Activated CD4-positive, CD25-positive, alpha-beta regulatory T cell treated with anti-CD3 and anti-CD28 coated beads, Interleukin-2, amount 50 U/mL, for 24 hours (primary cell): ENCODE measurements at regions not wholly inside any gene's neighbourhood (a gene's known extent, or its start where the extent isn't known, plus 50 kb on each side); places are given as distances from the start of the nearest gene placed in this dataset.
"Not testable (repeated sequence)": the region's sequence is repeated elsewhere in the genome, so short reads cannot be mapped to it uniquely, and the experiment has no call there.

ENCODE experiments used
- ATAC-seq, 2 donors: fragments of 150-1000 bp; cut with Tn5 transposase; one replicate each; pipeline ENCODE4 v1.10.0; 2021; ENCODE audit warnings: mild to moderate bottlenecking in 1 of 2, moderate library complexity in 1 of 2

DNA sequence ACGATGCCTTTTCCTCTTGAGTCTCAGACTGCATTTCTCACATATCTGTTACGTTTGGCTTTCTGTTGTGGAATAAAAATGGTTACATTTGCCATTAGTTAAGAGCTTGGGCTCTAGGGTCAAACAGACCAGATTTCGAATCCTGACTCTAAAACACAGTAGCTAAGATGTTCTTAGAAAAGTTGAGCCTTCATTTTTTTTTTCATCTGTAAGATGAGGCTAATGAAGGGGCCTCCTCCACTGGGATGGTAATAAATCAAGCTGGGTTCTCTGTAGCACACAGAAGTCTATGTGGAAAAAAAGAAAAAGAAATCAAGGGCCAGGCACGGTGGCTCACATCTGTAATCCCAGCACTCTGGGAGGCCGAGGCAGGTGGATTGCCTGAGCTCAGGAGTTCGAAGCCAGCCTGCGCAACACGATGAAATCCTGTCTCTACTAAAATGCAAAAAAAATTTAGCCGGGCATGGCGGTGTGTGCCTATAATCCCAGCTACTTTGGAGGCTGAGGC lies 49.9 kb upstream of the CAPRIN1 start:
- ATAC-seq: no peak

DNA sequence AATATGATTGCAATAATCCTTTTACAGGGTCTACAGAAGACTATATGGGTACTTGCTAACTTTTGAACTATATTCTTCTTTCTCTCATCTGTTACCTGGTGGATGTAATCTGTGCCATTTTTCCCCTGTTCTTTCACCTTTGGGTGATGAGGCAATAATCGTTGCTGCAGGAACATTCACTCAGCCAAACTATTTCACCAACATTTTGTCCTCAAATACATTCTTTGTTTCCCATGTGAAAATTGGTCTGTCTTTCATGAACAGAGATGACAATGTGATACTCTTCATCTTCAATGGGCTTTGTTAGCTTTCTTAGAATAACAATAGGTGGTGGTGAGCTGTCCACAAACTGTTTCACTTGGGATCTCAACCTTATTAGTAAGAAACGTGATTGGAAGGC lies 52.1 kb upstream of the CAPRIN1 start:
- ATAC-seq: no peak

DNA sequence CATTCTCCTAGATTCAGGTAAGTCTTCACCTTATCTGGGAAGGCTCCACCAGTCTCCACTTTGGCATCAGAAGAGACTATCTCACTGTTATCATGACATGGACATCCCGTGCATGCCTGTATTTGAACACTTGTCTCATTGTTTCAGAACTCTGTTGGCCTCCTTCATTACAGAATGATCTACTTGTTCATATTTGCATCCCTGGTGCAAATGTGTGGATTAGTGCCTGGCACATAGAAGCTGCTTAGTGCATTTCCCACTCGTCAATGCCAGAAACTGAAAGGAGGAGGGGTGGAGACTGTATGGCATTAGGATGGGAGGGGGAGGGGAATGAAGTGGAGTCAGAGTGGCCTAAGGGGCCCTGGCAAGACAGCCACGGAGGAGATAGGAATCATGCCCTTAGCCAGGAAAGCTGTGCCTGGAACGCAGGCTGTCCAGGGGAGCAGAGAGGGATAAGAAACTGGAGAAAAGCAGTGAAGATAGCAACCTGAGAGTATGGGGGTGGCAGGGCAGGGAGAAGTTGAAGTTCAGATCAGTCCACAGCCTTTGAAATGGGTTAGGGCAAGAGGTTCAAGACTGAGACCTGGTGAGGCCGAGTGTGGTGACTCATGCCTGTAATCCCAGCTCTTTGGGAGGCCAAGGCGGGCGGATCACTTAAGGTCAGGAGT lies 53.8 kb upstream of the CAPRIN1 start:
- no peak for ATAC-seq

DNA sequence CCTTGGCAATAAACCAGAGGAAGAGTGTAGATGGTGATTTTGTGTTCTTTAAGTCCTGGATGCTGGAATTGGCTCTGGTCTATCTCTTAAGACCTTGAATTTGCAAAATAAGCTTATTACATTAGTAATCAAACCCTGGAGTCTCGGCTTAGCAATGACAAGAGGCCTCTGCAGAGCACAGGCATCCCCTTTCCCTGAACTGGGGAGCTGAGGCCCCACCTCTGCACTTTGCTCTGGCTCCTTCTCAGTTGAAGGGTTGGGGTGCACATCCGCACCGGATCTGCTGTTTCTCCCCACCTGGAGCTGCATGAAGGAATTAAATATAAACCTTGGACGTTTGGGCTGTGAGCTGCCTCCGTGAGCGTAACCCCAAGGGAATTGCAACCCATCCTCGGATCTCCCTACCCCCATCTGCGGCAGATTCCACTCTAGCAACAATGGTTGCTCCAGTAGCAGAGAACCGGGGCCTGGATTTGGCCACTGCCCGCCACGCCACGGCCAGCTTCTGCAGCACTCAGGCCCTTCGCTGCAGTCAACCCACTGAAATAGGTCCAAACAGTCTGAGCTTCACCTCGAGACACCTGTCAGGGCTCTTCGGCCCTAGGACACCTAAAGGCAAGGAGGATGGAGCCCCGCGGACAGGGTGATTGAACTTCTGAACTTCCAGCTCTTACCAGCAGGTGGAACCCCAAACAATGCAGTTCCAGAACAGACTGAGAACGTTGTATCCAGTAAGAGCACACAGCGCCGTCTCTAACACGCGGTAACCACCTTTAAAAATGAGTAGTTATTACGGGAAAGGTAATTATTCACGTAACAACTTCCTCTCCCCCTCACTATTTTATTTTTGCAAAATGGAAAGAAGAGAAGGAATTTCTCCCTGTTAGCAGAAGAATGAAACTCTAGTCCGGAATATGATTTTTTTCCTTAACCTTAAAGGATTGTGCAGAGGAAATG lies 54.8 kb upstream of the CAPRIN1 start:
- peak; percentile 93 to 97 for ATAC-seq

DNA sequence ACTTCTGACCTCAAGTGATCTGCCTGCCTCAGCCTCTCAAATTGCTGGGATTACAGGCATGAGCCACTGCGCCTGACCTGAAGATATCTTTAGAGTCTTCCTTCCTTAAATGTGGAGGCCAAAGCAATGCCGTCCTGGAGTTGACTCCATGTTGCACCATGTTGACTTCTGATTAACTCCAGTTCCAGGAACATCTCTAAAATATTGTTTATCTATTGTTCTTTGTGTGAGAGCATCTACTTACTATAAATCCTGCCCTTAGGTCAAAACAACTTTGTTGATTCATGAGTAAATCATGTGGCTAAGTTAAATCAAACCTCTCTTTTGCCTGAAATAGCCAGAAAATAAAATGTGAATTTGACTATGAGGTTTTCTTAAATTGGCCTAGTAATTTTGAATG lies 56.6 kb upstream of the CAPRIN1 start:
- ATAC-seq: no peak

DNA sequence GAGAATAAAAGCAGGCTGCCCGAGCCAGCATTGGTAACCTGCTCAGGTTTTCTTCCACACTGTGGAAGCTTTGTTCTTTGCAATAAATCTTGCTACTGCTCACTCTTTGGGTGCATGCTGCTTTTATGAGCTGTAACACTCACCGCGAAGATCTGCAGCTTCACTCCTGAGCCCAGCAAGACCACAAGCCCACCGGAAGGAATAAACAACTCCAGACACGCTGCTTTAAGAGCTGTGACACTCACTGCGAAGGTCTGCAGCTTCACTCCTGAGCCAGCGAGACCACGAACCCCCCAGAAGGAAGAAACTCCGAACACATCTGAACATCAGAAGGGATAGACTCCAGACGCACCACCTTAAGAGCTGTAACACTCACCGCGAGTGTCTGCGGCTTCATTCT lies 60.4 kb upstream of the CAPRIN1 start:
- not testable (repeated sequence) for ATAC-seq

DNA sequence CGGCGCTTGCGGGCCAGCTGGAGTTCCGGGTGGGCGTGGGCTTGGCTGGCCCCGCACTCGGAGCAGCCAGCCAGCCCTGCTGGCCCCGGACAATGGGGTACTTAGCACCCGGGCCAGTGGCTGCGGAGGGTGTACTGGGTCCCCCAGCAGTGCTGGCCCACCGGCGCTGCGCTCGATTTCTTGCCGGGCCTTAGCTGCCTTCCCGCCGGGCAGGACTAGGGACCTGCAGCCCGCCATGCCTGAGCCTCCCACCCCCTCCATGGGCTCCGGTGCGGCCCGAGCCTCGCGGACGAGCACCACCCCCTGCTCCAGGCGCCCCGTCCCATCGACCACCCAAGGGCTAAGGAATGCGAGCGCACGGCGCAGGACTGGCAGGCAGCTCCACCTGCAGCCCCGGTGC lies 61.4 kb upstream of the CAPRIN1 start:
- not testable (repeated sequence) for ATAC-seq

DNA sequence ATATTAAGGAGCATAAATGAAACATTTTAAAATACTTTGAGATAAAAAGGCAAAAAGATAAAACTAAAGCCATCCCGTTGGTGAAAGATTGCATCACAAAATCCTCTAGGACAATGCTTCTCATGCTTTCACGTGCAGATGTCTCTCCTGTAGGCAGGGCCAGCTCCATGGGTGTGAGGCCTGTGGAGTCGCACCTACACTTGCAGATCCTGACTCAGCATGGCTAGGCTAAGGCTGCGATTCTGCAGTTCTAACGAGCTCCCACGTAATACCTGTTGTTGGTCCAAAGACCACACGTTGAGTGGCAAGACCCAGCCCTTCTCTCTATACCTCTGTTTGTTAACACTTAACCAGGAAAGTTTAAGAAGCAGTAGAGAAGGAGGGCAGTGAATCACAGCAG lies 62.1 kb upstream of the CAPRIN1 start:
- ATAC-seq: no peak

DNA sequence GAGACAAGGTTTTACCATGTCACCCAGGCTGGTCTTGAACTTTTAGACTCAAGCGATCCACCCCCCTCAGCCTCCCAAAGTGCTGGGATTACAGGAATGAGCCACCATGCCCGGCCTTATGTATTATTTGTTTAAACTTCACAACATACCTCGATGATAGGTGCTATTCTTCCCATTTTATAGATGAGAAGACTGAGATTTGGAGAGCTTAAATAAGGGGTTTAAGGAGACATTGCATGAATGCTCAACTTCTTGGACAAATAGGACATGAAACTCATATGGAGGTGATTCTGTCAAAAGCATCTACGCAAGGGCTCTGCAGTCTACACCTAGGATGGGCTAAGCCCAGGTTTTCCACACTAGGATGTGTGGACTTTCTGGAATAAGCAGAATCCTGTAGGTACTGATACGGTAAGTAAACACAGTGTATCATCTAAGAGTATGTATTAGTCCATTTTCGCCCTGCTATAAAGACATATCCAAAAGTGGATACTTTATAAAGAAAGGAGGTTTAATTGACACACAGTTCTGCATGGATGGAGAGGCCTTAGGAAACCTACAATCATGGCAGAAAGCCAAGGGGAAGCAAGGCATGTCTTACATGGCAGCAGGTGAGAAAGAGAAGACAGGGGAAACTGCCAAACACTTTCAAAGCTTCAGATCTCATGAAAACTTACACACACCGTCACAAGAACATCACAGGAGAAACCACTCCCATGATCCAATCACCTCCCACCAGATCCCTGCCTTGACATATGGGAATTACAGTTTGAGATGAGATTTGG lies 62.8 kb upstream of the CAPRIN1 start:
- ATAC-seq: no peak

DNA sequence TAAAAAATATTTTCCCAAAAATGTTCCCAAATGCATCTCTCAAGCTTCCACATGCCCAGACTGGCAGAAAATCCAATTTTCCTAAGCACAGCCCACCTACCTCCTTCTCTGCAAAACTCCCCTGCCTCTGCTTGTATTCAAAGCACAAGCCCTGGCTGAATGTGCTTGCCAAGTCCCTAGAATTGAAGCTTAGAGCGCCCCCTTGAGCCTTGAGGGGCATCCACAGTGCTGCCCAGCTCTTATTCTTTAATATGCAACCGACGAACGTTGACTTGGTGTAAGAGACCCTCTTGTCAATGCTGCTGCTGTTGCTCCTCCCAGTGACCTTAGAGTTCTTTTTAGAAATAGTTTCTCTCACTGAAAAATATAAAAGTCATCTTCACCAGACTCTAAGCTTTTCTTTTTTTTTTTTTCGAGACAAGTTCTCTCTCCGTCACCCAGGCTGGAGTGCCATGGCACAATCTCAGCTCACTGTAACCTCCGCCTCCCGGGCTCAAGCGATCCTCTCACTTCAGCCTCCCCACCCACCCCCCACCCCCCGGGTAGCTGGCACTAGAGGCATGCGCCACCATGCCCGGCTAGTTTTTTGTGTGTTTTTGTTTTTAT lies 63.5 kb upstream of the CAPRIN1 start:
- peak; percentile 56 to 64 for ATAC-seq

DNA sequence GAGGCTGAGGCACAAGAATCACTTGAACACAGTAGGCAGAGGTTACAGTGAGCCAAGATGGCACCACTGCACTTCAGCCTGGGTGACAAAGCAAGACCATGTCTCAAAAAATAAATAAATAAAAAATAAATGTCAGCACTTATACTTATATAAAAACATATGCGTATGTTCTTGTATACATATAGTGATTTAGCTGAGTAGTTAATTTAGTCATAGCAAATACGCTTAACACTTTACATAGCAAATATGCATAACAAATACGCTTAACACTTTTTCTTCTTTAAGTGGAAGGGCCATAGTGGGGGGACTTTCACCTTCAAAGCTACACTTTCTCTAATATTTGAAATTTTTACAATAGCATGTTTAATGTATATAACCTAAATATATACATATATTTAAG lies 64.0 kb upstream of the CAPRIN1 start:
- no peak for ATAC-seq

DNA sequence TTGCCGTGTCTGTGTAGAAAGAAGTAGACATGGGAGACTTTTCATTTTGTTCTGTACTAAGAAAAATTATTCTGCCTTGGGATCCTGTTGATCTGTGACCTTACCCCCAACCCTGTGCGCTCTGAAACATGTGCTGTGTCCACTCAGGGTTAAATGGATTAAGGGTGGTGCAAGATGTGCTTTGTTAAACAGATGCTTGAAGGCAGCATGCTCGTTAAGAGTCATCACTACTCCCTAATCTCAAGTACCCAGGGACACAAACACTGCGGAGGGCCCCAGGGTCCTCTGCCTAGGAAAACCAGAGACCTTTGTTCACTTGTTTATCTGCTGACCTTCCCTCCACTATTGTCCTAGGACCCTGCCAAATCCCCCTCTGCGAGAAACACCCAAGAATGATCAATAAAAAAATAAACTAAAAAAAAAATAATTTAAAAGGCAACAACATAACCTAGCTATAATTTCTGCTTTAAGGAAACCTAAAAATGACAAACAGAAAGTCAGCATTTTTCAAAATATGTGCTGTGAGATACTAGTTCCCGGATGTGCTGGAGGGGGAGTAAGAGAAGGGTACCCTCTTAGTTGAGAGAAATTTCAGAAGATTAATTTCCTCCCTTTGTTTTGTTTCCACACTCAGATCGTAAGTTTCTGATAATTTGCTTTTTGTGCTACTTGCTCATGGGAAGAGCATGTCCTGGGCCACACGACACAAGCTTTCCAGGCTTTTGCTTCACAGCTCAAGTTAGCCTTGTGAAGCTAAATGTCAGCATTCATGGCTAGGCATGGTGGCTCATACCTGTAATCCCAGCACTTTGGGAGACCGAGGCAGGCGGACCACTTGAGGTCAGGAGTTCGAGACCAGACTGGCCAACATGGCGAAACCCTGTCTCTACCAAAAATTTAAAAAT lies 64.7 kb upstream of the CAPRIN1 start:
- ATAC-seq: not testable (repeated sequence)

DNA sequence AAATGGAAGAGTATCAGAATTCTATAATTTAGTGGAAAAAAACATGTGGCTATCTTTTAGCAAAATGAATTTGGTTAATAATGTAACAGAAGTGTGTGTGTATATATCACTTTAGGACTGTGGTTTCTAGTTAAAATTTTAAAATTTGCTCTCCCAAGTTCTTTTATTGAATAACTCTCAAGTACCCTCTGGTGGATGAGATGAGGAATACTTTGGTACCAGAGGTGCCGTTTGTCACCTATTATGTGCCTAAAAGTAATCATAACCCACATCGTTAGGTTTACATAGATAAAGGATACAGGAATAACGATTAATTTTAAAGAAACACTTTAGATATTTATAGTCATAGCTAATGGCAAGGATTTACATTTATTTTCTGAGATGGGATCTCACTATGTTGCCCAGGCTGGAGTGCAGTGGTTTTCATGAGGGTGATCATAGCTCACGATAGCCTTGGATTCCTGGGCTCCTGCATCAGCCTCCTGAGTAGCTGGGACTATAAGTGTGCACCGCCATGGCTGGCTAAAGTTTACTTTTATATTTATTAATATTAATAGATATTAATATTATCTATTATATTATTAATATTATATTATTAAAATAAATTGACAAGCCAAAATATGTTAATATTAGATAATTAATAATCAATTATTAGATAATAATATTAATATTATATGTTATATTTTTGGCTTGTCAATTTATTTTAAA lies 66.7 kb upstream of the CAPRIN1 start:
- no peak for ATAC-seq

DNA sequence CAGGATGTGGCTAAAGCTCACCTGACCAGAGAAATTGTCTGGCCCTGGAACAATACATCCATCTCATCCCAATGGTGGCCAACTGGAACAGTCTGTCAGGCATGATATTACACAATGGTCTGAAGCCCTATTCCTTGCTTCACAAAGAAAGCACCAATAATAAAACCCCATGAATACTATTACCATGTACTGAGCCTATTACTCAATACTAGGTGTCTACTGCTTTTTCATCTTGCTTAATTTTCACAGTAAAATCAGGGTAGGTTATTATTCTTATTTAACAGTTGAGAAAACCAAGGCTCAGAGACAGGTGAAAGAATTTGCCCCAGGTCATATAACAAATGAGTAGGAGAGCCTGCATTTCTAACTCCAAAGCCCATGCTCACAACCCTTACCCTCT lies 68.9 kb upstream of the CAPRIN1 start:
- no peak for ATAC-seq

DNA sequence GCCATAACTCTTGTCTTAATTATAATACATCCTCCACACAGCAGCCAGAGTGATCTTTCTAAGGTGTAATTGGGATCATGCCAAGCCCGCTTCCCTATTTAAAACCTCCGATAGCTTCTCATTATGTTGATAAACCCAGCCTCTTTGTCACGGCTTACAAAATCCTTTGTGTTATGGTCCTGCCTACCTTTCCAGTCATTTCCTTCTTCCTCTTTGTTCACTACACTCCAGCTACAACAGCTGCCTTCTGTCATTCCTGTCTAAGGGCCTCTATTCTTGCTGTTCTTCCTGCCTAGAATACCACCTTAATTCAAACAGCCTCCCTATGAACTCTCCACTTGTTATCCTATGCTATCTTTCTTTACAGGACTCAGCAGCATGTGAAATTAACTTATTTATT lies 70.6 kb upstream of the CAPRIN1 start:
- no peak for ATAC-seq

DNA sequence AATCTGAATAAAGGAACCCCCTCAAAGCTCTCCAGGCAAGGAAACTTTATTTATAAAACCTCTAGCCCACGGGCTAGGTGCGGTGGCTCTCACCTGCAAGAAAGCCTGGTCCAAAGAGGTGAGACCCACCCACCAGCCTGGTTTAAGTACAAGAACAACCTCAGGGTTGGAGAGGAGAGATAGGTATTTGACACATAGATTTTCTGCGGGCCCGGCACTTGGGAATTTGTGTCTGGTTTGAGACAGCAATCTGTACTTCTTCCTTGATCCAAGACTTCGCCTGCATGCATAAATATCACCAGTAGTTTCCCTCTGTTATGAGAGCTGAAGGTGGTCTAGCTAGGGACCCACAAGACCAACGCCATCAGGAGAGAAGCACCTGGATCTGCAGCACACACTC lies 73.2 kb upstream of the CAPRIN1 start:
- no peak for ATAC-seq

DNA sequence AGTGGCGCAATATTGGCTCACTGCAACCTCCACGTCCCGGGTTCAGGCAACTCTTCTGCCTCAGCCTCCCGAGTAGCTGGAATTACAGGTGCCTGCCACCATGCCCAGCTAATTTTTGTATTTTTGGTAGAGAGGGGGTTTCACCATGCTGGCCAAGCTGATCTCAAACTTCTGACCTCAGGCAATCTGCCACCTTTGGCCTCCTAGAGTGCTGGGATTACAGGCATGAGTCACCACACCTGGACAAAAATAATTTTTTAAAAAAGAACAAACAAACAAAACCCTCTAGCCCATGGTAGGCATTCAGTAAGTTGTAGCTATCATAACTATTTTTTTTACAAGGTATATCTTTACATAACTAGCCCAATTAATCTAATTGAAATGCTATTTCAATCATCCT lies 73.9 kb upstream of the CAPRIN1 start:
- ATAC-seq: no peak

DNA sequence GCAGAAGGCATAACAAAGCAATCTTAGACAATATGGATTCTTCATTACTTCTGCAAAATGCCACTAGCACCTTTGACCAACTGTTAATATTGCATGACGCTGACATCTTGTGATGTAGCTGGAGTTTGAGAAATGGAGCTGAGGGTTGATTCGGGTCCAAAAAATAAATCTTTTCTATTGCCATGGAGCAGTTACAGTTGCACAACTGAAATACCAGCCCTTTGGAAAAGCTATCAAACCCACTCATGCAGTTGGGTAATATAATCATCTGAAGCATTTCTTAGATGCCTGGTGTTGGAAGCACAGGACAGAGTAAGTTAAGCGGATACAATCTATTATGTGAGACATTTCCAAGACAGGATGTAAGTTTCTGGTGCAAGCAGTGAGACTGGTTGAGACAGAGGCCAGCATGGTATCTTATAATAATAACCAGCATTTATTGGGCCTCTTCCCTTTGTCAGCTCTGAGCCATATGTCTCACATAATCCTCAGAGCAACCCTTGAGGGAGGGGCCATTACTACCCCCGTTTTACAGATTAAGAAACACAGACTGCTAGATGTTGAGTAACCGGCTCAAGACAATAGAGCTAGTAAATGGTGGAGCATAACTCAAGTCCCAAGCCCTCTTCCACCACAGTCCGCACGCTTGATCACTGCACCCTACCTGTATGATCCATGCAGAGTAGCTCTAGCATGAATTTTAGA lies 74.9 kb upstream of the CAPRIN1 start:
- ATAC-seq: no peak

DNA sequence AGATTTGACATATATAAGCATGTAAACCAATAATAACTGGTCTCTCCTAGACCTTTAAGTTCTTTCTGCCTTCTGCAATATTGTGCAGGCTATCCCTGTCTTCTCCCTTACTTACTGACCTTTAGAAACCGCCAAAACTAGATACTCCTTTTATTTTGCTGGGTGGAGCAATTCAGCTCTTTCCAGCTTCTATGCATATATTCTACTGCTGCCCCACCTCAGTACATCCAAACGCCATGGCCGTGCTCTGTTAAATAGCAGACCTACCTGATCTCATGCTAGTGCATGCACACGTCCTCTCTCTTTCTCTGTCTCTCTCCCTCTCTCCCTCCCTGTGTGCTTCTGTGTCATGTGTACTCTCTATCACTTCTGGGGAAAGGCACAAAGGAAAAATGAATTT lies 76.7 kb upstream of the CAPRIN1 start:
- no peak for ATAC-seq

DNA sequence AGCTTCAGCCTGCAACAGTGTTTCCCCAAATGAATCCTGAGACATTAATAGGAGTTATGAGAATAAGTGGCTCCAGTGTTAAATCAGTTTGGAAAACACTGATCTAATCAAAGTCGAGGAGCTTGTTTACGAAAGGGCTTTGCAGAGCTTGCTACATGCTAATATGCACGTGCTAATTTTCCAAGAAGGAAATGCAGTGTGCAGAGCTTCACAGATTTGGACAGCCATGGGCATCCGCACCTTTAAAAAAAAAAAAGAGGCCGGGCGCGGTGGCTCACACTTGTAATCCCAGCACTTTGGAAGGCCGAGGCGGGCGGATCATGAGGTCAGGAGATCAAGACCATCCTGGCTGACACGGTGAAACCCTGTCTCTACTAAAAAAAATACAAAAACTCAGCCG lies 79.7 kb upstream of the LMO2 start:
- not testable (repeated sequence) for ATAC-seq
